Neural progenitor cell (in vitro differentiated cells): ENCODE measurements at regions not wholly inside any gene's neighbourhood (a gene's known extent, or its start where the extent isn't known, plus 50 kb on each side); places are given as distances from the start of the nearest gene placed in this dataset.

Experiments used
- EZH2 ChIP-seq: fragments of 200-600 bp; sonication (generic); IDR thresholded peaks from 2 replicates; pipeline ENCODE4 v1.6.1; 2017; ENCODE audit warnings: antibody characterized with exemption, mild to moderate bottlenecking, moderate library complexity
- EZH2phosphoT487 ChIP-seq: fragments of 200-600 bp; sonication (generic); IDR thresholded peaks from 2 replicates; pipeline ENCODE4 v1.6.1; 2017; ENCODE audit warnings: antibody characterized with exemption
- TF ChIP-seq, protein P1 (sequence below): fragments of 200-600 bp; sonication (generic); IDR thresholded peaks from 2 replicates; pipeline ENCODE4 v1.5.1; 2017; ENCODE audit warnings: antibody characterized with exemption, mild to moderate bottlenecking

DNA sequence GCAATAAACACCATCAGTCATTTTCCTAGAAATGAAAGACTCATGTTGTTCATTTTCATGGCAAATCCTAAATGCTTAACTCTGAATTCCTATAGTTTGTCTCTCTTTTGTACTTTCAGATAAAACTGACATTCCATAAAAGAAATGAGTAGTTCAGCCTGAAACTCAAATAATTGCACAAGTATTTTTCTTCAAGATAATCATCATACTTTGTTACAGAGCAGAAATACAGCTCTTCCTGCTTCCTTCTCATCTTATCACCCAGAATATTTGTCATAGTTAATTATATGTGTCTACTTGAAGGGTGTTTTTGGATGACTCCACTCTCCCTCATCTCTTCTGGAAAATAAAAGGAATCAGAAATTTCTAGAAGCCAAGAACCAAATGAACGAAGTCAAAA, 141.1 kb downstream of the HNMT start:
- TF ChIP-seq, protein P1, sequence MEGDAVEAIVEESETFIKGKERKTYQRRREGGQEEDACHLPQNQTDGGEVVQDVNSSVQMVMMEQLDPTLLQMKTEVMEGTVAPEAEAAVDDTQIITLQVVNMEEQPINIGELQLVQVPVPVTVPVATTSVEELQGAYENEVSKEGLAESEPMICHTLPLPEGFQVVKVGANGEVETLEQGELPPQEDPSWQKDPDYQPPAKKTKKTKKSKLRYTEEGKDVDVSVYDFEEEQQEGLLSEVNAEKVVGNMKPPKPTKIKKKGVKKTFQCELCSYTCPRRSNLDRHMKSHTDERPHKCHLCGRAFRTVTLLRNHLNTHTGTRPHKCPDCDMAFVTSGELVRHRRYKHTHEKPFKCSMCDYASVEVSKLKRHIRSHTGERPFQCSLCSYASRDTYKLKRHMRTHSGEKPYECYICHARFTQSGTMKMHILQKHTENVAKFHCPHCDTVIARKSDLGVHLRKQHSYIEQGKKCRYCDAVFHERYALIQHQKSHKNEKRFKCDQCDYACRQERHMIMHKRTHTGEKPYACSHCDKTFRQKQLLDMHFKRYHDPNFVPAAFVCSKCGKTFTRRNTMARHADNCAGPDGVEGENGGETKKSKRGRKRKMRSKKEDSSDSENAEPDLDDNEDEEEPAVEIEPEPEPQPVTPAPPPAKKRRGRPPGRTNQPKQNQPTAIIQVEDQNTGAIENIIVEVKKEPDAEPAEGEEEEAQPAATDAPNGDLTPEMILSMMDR = no peak
- no peak for TF ChIP-seq EZH2
- no peak for TF ChIP-seq EZH2phosphoT487
